ENCODE measurements at regions not wholly inside any gene's neighbourhood (a gene's known extent, or its start where the extent isn't known, plus 50 kb on each side); places are given as distances from the start of the nearest gene placed in this dataset.
"Not testable (repeated sequence)": the region's sequence is repeated elsewhere in the genome, so short reads cannot be mapped to it uniquely, and the experiment has no call there.

DNA sequence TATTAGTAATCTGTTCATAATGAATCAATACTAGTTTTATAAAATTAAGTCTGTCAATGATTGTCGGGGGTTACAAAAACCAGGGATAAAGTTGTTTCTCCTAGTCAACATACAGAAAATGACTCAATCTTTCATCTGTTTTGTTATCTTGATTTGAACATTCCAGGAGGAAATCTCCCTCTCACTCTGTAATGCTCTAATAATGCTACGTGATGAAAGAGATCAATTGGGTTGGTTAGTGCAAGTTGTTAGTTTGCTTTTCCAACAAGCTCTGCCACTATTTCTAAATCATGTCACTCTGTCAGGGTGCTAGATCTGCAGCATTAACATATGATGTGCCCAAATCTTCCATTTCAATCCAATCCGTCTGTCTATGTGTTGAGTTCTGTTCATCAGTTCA, 379.5 kb upstream of the GJE1 start:
- no peak for DNase-seq (ENCODE audit: low spot score in 2 of 2)
- in situ Hi-C loops (cut with MboI; ENCODE audit: low sequenced_read_pairs), result no loop called here
- H3K27me3 ChIP-seq (ENCODE audit: low read depth), result no peaks in the 10 kb centered on the region
- H3K36me3 ChIP-seq (replicated peaks), result no peaks in the 10 kb centered on the region
- H3K4me3 ChIP-seq, result no peak overlapping the region
- H3K4me1 ChIP-seq, result no peaks in the 10 kb centered on the region
- no peaks in the 10 kb centered on the region for H3K9me3 ChIP-seq

DNA sequence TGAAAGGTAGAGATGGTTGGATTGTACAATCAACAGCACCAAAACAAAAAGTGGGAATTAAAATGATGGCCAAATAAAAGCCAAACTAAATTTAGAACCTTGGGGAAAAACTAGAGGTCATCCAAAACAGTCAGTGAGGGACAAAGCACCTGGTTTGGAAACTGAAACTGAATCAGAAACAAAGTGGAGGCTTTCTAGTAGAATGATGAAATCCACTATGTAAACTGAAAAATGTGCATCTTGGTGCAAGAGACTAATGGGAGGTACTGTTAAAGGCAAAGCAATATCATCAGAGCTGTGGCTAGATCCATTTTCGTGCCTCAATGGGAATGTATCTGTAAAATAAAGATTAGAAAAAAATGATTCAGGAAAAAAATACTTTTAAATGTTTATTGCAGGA, 380.0 kb upstream of the GJE1 start:
- no peaks in the 10 kb centered on the region for H3K27me3 ChIP-seq (ENCODE audit: low read depth)
- in situ Hi-C loops (cut with MboI; ENCODE audit: low sequenced_read_pairs), result no loop called here
- no peaks in the 10 kb centered on the region for H3K4me1 ChIP-seq
- H3K9me3 ChIP-seq, result no peaks in the 10 kb centered on the region
- no peak overlapping the region for H3K4me3 ChIP-seq
- no peak for DNase-seq (ENCODE audit: low spot score in 2 of 2)
- no peaks in the 10 kb centered on the region for H3K36me3 ChIP-seq (replicated peaks)

GRCh38 chr6:141746324-141746723, 386.4 kb upstream of the GJE1 start:
- H3K4me1 ChIP-seq; H3K36me3 ChIP-seq (replicated peaks); in situ Hi-C loops (cut with MboI; ENCODE audit: low sequenced_read_pairs); H3K4me3 ChIP-seq; H3K9me3 ChIP-seq; DNase-seq (ENCODE audit: low spot score in 2 of 2); H3K27me3 ChIP-seq (ENCODE audit: low read depth): not testable (repeated sequence)

DNA sequence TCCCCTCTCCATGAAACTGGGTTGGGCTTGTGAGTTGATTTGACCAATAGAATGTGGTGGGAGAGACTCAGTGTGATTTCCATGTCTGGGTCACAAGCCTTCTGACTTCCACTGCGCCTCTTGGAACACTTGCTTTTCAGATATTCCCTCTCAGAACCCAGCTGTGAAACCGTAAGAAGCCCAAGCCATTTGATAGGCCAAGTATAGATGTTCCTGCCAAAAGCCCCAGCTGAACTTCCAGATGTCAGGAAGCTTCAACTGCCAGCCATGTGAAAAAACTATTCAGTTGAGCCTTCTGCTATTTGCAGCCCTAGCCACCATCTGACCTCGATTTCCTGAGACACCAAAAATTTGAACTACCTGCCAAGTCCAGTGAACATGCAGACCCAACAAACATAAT, 387.8 kb upstream of the GJE1 start:
- no peak for DNase-seq (ENCODE audit: low spot score in 2 of 2)
- Histone ChIP-seq H3K36me3 (replicated peaks) (no peaks in the 10 kb centered on the region), H3K9me3 (no peaks in the 10 kb centered on the region), H3K27me3 (ENCODE audit: low read depth) (no peaks in the 10 kb centered on the region; the same call in 1 of the 2 replicates), H3K4me3 (no peak overlapping the region), H3K4me1 (no peaks in the 10 kb centered on the region)
- in situ Hi-C loops (cut with MboI; ENCODE audit: low sequenced_read_pairs), result no loop called here

DNA sequence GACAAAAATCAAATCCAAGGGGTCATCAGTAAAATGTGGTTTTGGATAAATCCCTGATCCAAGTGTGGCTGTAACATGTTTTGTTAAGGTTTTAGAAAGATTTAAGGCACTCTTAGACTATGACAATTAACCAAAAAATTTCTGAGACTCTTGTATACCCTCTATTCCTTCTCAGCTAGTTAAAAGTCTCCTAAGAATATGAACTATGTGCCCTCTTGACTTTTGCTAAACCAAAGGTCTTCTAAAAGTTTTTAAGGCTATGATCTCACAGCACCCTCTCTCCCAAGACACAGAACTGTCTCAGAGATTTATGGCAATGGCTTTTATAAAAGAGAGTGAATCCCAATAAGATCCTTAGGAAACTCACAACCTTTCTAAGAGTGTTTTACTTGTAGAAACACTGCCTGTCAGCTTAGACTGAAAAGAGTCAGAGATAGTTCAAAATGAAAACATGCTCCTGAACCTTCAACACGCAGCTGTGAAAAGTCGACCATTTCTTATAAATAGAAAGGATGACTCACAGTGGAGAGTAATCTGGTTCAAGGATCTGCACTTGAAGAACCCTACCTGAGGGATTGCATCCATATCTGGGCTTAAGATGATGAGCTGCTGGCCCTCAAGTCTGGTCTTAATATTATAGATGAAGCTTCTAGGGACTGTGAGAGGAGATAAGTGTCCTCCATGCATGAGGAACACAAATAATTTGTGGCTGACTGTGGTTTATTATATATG, 388.4 kb upstream of the GJE1 start:
- no peak overlapping the region for H3K4me3 ChIP-seq
- no peaks in the 10 kb centered on the region for H3K4me1 ChIP-seq
- H3K9me3 ChIP-seq, result no peaks in the 10 kb centered on the region
- DNase-seq (ENCODE audit: low spot score in 2 of 2), result no peak
- H3K27me3 ChIP-seq (ENCODE audit: low read depth), result no peaks in the 10 kb centered on the region; the same call in 1 of the 2 replicates
- no peaks in the 10 kb centered on the region for H3K36me3 ChIP-seq (replicated peaks)
- in situ Hi-C loops (cut with MboI; ENCODE audit: low sequenced_read_pairs), result no loop called here

DNA sequence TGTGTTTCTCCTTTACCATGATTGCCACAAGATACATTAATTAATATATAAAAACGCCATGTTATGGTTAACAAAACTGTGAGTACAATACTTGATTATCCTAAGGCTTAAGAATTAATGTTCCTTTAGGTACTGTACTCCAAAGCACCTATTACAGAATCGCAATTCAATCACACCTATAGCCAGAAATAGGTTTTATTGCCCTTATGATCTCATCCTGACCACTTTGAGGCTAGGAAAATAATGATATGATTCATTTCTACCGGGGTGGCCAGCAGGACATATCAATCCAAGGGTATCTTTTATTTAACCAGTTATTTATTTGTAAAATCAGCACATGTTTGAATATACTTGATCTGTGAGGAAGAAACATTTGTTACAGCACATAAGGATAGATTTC, 396.6 kb upstream of the GJE1 start:
- no peaks in the 10 kb centered on the region for H3K36me3 ChIP-seq (replicated peaks)
- no peaks in the 10 kb centered on the region for H3K9me3 ChIP-seq
- no peak for DNase-seq (ENCODE audit: low spot score in 2 of 2)
- no peaks in the 10 kb centered on the region for H3K4me1 ChIP-seq
- in situ Hi-C loops (cut with MboI; ENCODE audit: low sequenced_read_pairs), result no loop called here
- no peak overlapping the region for H3K4me3 ChIP-seq
- 0 out of 2 replicates have a peak, but pooled peaks cover 8% of the 10 kb centered on the region for H3K27me3 ChIP-seq (ENCODE audit: low read depth)

DNA sequence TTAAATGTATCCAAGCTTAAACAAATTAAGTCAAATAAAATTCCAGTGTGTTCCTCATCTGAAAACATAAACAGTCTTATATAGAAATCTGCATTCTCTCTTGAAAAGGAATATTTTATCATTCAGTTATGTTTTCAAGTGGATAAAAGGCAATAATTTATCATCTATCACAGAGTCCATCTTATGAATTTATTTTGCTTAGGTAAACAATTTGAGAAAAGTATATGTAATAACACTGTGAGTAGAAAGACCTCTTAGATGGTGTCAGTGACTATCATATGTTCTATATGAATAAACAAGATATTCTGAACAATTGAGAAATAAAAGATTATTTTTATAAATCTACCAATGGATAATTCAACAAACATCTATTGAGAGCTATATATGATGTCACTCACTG, 397.6 kb upstream of the GJE1 start:
- H3K27me3 ChIP-seq (ENCODE audit: low read depth), result 0 out of 2 replicates have a peak, but pooled peaks cover 8% of the 10 kb centered on the region
- H3K9me3 ChIP-seq, result no peaks in the 10 kb centered on the region
- no peaks in the 10 kb centered on the region for H3K36me3 ChIP-seq (replicated peaks)
- DNase-seq (ENCODE audit: low spot score in 2 of 2), result no peak
- H3K4me1 ChIP-seq, result no peaks in the 10 kb centered on the region
- in situ Hi-C loops (cut with MboI; ENCODE audit: low sequenced_read_pairs), result no loop called here
- H3K4me3 ChIP-seq, result no peak overlapping the region

DNA sequence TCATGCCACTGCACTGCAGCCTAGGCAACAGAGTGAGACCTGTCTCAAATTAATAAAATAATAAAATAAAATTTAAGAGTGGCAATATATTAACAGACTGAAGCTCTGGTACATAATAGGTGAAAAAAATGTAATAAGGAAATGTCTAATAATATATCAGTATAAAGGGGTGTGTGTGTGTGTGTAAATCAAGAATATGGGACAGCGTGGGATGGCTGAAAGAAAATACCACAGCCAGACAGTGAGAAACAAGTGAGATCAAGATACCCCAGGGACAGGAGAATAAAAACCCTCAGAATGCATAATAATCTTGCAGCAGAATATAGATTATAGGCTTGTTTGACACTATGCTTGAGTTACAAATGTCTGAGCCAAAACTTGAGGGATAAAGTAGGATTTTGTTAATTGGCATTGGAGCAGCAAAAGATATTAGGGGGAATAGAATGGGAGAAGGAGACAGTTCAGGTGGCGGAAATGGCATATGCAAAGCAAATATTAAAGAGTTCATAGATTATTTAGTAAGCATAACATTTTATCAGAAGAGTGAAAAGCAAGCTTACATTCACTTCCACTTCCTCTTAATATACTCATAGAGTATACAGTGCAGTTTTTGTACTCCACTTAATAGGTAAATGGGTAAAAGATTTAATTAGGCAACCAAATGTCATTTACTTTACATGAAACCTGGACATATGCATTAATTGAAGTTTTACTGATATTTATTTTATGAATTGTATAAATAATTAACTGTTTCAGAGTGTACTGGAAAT, 398.5 kb upstream of the GJE1 start:
- Histone ChIP-seq H3K36me3 (replicated peaks) (no peaks in the 10 kb centered on the region), H3K27me3 (ENCODE audit: low read depth) (0 out of 2 replicates have a peak, but pooled peaks cover 8% of the 10 kb centered on the region), H3K4me1 (no peaks in the 10 kb centered on the region), H3K4me3 (no peak overlapping the region), H3K9me3 (no peaks in the 10 kb centered on the region)
- DNase-seq (ENCODE audit: low spot score in 2 of 2), result no peak
- in situ Hi-C loops (cut with MboI; ENCODE audit: low sequenced_read_pairs), result no loop called here

DNA sequence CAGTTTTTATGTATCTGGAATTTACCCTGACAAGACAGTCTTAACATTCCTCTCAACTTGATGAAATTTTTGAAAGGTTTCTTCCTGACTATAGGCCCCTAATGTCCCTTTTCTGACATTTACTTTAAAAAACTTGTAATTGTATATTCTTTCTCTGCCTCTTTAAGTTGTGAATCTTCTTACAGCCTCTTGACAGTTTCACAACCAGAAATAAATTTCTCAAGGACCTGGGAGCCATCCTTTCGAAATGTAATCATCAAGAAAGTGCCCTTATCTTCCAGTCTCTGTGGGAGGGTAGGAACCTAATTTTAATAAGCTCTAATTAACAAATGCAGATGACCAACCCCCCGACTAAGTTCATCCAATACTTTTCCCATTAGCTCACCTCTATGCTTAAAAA, 403.6 kb upstream of the GJE1 start:
- Histone ChIP-seq H3K27me3 (ENCODE audit: low read depth) (no peaks in the 10 kb centered on the region), H3K4me3 (no peak overlapping the region), H3K4me1 (no peaks in the 10 kb centered on the region), H3K9me3 (no peaks in the 10 kb centered on the region), H3K36me3 (replicated peaks) (no peaks in the 10 kb centered on the region)
- DNase-seq (ENCODE audit: low spot score in 2 of 2), result no peak
- in situ Hi-C loops (cut with MboI; ENCODE audit: low sequenced_read_pairs), result no loop called here

GRCh38 chr6:141728330-141728729, 404.4 kb upstream of the GJE1 start:
- no peak for DNase-seq (ENCODE audit: low spot score in 2 of 2)
- in situ Hi-C loops (cut with MboI; ENCODE audit: low sequenced_read_pairs), result no loop called here

GRCh38 chr6:141726248-141726647, 406.5 kb upstream of the GJE1 start:
- in situ Hi-C loops (cut with MboI; ENCODE audit: low sequenced_read_pairs), result no loop called here
- H3K9me3 ChIP-seq, result no peaks in the 10 kb centered on the region

More at GRCh38 chr6:141728330-141728729, 404.4 kb upstream of the GJE1 start:
- no peaks in the 10 kb centered on the region for H3K27me3 ChIP-seq (ENCODE audit: low read depth)
- no peaks in the 10 kb centered on the region for H3K4me1 ChIP-seq
- H3K4me3 ChIP-seq, result no peak overlapping the region
- H3K9me3 ChIP-seq, result no peaks in the 10 kb centered on the region
- no peaks in the 10 kb centered on the region for H3K36me3 ChIP-seq (replicated peaks)

DNA sequence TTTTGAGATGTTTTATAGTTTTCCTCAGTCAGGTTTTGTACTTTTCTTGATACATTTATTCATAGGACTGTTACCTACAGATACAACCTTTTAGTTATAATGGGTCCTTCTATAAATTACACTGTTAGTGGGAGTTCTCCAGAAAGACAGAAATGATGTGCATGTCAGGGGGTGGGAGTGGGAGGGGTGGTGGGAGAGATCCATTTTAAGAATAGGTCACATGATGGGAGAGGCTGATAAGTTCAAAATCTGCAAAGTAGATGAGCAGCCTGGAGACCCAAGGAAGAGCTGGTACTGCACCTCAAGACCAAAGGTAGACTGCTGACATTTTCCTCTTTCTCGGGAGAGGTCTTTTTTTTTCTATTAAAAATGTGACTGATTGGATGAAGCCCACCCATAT, 408.0 kb upstream of the GJE1 start:
- no peaks in the 10 kb centered on the region for H3K27me3 ChIP-seq (ENCODE audit: low read depth)

More at GRCh38 chr6:141726248-141726647, 406.5 kb upstream of the GJE1 start:
- no peaks in the 10 kb centered on the region for H3K36me3 ChIP-seq (replicated peaks)
- no peaks in the 10 kb centered on the region for H3K27me3 ChIP-seq (ENCODE audit: low read depth)
- DNase-seq (ENCODE audit: low spot score in 2 of 2), result no peak
- no peak overlapping the region for H3K4me3 ChIP-seq
- H3K4me1 ChIP-seq, result no peaks in the 10 kb centered on the region

DNA sequence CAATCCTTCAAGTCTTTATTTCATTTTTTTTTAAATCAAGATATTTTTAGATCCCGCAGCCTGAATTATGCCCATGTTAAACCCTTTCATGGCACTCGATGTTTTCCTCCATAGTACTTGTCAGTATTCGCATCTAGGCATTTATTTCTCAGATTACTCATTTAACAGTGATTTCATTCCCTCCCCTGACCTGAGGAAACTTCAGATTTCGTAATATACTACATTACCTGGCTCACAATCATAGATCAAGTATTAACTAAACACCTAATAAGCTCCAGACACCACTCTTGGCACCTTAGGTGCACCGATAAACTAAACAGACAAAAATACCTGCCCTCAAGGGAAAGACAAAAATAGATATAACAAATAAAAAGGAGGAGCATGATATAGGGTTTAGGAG, 413.2 kb upstream of the GJE1 start:
- DNase-seq (ENCODE audit: low spot score in 2 of 2), result no peak
- in situ Hi-C loops (cut with MboI; ENCODE audit: low sequenced_read_pairs), result no loop called here

More for the DNA sequence above, 408.0 kb upstream of the GJE1 start:
- no peak for DNase-seq (ENCODE audit: low spot score in 2 of 2)
- no peak overlapping the region for H3K4me3 ChIP-seq
- no peaks in the 10 kb centered on the region for H3K9me3 ChIP-seq
- H3K36me3 ChIP-seq (replicated peaks), result no peaks in the 10 kb centered on the region
- H3K4me1 ChIP-seq, result no peaks in the 10 kb centered on the region
- in situ Hi-C loops (cut with MboI; ENCODE audit: low sequenced_read_pairs), result no loop called here

DNA sequence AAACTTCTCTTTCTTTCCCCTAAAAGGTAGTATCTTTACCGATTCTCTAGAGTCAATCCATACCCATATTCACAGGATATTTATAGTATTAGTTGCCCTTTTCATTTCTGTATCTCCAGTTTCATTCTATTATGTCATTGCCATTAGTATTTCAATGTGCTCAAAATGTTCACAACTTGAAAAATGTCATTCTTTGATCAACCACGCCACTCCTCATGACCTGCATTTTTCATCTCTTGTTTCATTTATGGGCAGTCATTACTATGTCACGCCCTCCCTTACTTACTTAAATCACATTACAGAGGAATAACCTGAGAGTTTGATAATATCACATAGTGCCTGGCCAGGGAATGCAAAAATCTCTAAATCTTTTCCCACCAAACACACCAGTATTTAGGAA, 427.3 kb upstream of the GJE1 start:
- no peak for DNase-seq (ENCODE audit: low spot score in 2 of 2)
- no peaks in the 10 kb centered on the region for H3K36me3 ChIP-seq (replicated peaks)
- H3K27me3 ChIP-seq (ENCODE audit: low read depth), result no peaks in the 10 kb centered on the region
- in situ Hi-C loops (cut with MboI; ENCODE audit: low sequenced_read_pairs), result no loop called here
- H3K4me3 ChIP-seq, result no peak overlapping the region
- no peaks in the 10 kb centered on the region for H3K4me1 ChIP-seq
- H3K9me3 ChIP-seq, result no peaks in the 10 kb centered on the region

More for the DNA sequence above, 413.2 kb upstream of the GJE1 start:
- Histone ChIP-seq H3K27me3 (ENCODE audit: low read depth) (peaks cover 4% of the 10 kb centered on the region; the same call in 1 of the 2 replicates), H3K4me1 (no peaks in the 10 kb centered on the region), H3K4me3 (no peak overlapping the region), H3K36me3 (replicated peaks) (no peaks in the 10 kb centered on the region), H3K9me3 (no peaks in the 10 kb centered on the region)
